ENCODE measurements at regions not wholly inside any gene's neighbourhood (a gene's known extent, or its start where the extent isn't known, plus 50 kb on each side); places are given as distances from the start of the nearest gene placed in this dataset.
"Not testable (repeated sequence)": the region's sequence is repeated elsewhere in the genome, so short reads cannot be mapped to it uniquely, and the experiment has no call there.

- DNase-seq: no peak
Observed at GRCh38 chr15:96585484-96586386, 255.2 kb downstream of the NR2F2 start.

DNA sequence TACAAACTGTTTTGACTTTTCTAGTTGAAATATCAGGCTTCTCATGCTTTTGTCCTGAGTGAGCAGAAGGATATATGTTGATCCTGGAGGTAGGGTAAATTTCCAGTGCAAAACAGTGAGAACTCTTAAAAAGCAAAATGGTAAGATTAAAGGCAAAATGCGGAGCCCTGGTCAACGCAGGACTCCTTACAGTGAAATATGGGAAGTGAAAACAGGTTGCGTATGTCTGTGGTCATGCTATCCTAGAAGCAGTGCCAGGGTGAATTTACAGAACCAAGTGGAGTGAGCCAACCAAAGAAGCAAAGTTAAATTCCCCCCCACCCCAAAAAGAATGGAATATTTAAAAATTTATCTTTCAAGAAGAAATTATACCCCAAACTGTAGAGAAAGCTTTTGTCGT, 256.4 kb downstream of the NR2F2 start:
- DNase-seq: no peak

- DNase-seq: no peak
Observed at GRCh38 chr15:96589864-96590263, 259.4 kb downstream of the NR2F2 start.

DNA sequence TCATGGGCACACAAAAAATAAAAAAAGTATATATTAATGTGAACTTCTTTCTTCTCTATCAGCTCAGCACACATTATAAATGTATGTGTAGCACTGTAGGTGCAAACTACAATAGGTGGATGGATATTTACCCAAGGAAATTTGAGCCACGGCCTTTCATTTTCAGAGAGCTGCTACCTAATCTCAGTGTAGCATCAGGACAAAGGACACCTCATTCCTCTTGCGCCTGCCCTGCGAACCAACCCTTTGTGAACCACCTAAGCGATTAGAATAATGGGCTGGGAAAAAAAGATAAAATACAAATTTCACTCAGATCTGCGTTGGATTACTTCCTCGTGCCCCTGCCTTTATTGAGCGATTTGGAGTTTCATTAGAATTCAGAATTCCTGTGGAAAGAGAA, 263.2 kb downstream of the NR2F2 start:
- no peak for DNase-seq

- no peak for DNase-seq
Observed at GRCh38 chr15:96595951-96596350, 265.5 kb downstream of the NR2F2 start.

DNA sequence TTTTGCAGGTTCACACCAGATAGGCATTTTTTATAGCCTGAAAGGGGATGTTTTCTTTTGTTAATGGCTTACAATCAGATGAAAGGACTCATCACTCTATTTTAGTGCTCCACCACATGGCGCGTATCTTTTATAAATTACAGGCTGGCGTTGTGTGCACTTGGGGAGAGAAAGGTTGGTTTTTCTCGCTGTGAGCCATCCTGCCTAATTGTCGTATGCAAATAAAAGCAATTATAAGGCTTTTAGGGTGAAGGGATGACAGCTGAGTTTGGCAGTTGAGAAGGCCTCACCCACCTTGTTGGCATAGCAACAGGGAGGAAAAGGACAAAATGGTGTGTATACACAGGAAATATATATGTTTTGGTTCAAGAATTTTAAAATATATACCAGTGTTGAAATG, 268.0 kb downstream of the NR2F2 start:
- no peak for DNase-seq

DNA sequence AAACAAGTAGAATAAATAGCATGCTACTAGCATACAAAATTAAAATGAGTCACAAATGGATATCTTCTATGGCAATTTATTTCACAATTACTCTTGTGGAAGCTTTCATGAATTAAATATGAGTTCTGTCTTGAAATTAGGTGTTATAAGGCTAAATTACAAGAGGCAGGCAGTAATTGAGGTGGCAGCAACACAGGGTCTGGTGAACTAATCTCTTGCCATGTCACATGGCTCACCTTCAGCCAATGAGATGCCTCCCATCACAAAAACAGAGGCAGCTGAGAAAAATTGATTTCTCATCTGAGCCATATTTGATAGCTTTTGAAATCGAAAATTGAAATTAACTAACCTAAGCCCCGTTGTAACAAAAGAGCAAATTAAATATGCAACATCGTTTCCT, 268.8 kb downstream of the NR2F2 start:
- DNase-seq: no peak

DNA sequence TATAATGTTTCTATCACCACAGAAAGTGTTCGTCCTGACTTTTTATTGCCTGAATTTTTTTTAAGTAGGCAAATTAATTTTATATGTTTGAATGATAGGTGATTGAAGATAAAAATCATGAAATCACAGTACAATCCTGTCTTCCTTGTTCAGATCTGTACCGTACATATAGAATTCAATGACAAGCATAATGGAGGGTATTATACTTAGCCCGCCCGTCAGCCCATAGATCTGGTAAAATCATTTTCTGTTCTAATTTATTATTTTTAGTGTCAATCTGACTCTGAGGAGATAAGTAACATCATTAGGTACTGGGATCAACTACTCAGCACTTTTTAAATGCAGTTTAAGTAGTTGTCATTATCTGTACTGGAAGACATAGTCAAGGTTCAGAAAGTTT, 269.9 kb downstream of the NR2F2 start:
- DNase-seq: no peak

- no peak for DNase-seq
Observed at GRCh38 chr15:96606617-96607016, 276.1 kb downstream of the NR2F2 start.

DNA sequence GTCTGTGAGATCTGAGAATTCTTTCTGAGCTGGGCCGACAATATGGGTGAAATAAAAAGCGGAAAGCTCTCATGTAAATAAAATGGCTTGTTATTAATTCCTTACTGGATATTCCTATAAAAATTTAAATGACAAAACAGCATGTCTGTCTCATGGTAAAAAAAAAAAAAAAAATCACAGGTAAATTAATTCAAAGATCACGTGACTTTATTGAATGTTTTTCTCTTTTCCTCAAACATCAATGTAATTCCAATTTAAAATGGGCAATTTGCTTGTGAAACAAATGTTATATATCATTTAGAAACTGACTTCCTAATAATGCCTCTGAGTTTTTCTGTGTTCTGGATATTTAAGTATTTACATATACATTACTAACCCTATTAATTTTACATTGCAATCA, 280.3 kb downstream of the NR2F2 start:
- DNase-seq: no peak

GRCh38 chr15:96612917-96613316, 282.4 kb downstream of the NR2F2 start:
- DNase-seq: no peak

DNA sequence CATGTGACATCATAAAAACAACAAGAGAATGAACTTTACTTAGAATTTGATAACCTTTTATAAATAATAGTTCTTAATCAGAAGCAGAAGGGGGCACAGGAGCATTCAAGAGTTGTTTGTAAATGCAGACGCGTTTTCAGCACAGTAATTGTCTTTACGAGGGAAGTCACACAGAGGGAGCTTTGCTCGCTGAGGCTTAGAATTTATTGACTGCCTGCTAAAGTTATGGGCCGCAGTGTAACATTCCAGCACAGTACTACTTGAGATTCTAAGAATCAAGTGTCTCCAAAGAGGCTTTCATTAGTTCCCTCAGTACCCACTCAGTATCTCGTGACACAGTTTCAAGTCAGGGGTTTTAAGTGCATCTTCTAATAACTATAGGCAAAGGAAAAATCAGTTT, 288.7 kb downstream of the NR2F2 start:
- no peak for DNase-seq

- no peak for DNase-seq
Observed at GRCh38 chr15:96622714-96623113, 292.2 kb downstream of the NR2F2 start.

DNA sequence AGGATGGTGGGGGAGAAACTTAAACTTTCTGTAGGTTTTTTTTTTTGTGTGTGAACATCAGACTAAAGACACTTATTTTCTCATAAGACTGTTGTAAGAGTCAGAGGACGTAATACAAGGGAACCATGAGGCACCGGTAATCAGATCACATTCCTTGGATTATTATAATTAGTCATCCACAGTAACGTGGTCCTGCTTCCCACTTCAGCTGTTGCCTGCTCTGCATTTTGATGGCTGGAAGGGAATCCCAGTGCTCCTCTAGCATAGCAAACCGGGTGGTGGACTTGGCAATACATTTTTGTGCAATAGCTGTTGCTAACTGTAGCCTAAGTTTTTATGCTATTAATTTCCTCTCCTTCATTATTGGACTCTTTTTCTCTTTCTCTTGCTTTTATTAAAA, 294.8 kb downstream of the NR2F2 start:
- DNase-seq: no peak

- no peak for DNase-seq
Observed at GRCh38 chr15:96627031-96627568, 296.6 kb downstream of the NR2F2 start.

DNA sequence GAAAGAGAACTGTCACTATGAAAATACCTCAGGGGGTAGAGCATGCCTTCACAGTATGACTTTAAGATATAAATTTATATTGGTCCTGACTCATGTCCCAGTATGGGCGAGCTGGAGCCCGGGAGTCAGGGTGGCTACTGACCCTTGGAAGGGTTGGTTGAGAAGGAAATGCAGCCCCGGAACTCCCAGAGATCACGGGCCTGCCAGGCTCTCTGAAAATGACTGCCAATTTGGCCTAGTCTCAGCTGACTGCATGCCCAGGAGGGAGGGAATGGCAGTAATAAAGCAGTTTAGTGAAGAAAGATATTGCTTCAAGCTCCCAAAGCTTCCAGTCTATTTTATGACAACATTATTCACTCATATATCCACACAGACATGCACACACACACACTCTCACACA, 299.0 kb downstream of the NR2F2 start:
- DNase-seq: no peak

DNA sequence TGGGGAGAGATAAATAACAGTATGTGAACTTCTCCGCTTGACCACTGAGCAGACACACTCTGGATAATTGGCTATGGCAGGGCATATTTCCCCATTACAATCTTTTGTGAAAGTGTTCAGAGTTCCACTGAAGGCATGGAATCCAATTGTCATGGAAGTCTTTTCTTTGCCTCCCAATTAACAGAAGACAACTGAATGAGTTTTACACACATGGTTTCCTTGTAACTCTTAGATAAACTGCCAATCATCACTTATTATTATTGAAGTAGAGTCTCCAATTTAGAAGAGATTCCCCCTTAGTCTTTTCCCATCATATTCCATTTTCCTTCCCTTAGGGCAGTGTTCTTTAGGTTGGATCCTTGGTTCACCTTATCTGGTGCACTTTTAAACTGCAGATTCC, 308.3 kb downstream of the NR2F2 start:
- DNase-seq: no peak

DNA sequence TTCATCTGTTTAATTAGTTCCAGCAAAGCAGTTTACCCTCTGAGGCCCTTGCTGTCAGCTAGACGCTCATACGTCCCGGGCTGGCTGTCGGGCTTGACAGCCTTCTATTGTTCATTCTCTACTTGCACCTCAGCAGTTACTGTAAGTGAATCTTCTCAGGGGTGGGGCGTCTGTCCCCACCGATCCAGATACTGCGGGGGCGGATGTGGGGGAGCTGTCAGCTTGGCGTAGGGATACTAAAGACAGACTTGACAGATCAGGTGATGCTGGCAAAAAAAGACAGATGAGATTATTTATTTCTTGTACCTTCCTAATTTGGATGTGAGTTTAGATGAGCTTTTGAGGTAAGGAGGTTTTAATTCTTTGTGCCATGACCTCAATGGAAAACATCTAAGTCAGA, 315.3 kb downstream of the NR2F2 start:
- DNase-seq: no peak

DNA sequence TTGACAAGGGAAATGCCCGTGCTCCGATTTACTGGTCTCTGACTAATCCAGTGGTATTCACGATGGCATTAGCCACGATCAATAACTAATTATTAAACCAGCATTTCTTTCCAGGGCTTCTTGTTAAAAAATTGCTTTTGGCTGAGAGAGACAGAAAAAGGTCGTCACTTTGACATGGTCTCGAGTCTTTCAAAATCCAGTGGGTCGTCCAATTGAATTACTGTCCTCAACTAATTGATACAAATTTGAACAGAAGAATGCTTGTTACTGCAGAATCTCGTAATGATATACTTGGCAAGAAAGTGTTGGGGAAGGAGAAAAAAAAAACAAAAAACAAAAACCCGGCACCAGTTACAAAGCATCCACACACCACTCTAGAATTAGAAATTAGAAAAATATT, 318.4 kb downstream of the NR2F2 start:
- DNase-seq: no peak

DNA sequence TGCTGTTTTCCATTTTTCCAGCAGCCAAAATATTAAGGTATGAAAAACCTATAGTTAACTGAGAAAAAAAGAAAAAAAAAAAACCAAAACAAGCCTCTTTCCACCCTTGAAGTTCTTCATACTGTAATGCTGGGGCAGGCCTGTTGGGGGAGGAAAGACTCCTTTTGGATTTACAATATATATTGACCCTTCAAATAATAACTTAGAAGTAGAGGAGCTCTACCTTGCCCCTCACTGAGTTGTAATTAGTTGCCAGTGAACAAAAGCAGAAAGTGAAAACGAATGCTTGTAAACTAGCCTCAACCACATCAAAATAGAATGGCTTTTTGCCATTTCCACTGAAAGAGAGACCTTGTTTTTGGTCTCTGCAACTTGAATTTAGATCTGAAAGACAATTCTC, 326.6 kb downstream of the NR2F2 start:
- no peak for DNase-seq

DNA sequence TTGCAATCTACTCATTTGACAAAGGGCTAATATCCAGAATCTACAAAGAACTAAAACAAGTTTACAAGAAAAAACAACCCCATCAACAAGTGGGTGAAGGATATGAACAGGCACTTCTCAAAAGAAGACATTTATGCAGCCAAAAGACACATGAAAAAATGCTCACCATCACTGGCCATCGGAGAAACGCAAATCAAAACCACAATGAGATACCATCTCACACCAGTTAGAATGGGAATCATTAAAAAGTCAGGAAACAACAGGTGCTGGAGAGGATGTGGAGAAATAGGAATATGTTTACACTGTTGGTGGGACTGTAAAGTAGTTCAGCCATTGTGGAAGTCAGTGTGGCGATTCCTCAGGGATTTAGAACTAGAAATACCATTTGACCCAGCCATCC, 336.5 kb downstream of the NR2F2 start:
- DNase-seq: not testable (repeated sequence)

DNA sequence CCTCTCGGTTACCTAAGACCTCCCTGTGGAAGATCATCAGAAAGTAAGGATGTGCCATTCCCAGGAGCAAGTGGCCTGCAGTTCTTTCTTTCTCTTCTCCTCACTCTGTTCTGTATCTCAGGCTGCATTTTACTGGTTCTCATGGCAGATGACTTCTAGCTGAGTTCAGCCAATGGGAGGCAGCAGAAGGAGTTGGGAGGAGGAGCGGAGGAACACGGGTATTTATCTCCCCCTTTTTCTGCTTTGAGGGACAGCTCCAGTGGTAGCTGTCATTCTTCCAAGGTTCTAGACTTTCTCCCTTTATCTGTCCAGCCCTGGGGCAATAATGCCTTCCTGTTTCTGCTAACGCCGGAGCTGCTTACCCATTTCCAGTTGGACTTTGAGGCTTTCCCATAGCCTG, 339.9 kb downstream of the NR2F2 start:
- DNase-seq: no peak

DNA sequence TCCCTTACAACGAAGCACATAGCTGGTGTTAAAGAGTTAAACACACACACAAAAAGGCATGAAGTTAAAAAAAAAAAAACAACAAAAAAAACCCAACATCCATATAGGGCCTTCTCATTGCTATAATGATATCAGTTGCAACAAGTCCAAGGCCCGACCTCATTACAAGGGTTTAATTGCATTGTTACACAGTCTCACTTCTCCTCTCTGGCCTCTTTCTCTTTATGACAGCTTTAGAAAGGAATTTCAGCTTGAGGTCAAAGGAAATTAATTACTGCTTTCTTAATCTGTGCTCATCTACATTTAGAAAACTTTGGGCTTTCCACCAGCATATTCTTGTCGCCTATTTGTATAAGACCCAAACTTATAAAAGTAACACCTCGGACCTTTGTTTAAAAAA, 342.1 kb downstream of the NR2F2 start:
- no peak for DNase-seq

GRCh38 chr15:96678386-96678785, 347.9 kb downstream of the NR2F2 start:
- DNase-seq: no peak
